C4-2B (cell line): ENCODE measurements at regions not wholly inside any gene's neighbourhood (a gene's known extent, or its start where the extent isn't known, plus 50 kb on each side); places are given as distances from the start of the nearest gene placed in this dataset.

Experiments used
- ZFX ChIP-seq: fragments of 450-650 bp; IDR thresholded peaks from 2 replicates; pipeline ENCODE4 v1.6.1; 2017
- TF ChIP-seq, protein P1 (sequence below): fragments of 450-650 bp; conservative IDR thresholded peaks from 2 replicates; pipeline ENCODE4 v1.5.1; 2017; ENCODE audit warnings: mild to moderate bottlenecking

DNA sequence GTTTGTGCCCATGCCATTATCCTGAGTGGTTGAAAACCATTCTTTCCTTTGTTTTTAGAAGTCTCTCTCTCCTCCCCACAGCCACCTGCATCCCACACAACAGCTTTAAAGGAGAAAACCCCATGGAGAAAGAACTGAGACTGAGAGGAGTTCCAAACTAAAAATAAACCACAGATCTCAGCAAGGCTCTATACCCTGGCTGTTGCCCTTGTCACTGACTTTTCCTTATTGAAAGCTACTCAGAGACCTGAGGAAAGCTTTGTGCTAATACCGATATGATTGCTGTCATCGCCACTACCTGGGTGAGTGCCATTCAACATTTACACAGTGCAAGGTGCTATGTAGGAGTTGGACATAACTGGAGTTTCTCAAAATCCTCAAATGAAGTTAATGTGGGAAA is 55.5 kb upstream of the RASGRP1 start:
- TF ChIP-seq, protein P1, sequence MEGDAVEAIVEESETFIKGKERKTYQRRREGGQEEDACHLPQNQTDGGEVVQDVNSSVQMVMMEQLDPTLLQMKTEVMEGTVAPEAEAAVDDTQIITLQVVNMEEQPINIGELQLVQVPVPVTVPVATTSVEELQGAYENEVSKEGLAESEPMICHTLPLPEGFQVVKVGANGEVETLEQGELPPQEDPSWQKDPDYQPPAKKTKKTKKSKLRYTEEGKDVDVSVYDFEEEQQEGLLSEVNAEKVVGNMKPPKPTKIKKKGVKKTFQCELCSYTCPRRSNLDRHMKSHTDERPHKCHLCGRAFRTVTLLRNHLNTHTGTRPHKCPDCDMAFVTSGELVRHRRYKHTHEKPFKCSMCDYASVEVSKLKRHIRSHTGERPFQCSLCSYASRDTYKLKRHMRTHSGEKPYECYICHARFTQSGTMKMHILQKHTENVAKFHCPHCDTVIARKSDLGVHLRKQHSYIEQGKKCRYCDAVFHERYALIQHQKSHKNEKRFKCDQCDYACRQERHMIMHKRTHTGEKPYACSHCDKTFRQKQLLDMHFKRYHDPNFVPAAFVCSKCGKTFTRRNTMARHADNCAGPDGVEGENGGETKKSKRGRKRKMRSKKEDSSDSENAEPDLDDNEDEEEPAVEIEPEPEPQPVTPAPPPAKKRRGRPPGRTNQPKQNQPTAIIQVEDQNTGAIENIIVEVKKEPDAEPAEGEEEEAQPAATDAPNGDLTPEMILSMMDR = no peak
- no peak for TF ChIP-seq ZFX
